Calu3 (cell line): ENCODE measurements at regions not wholly inside any gene's neighbourhood (a gene's known extent, or its start where the extent isn't known, plus 50 kb on each side); places are given as distances from the start of the nearest gene placed in this dataset.

Experiments
- BruUV-seq: library from RNA; stranded (reverse); fragments of 400-500 nt; replicated peaks from 2 replicates; lab custom pipeline; 2021; lab: Mats Ljungman, UMichigan
- CTCF ChIA-PET: fragments of 300-600 bp; sonication (Branson Sonifier 250); formaldehyde crosslinking; loops from one replicate; lab custom pipeline; 2022; ENCODE audit warnings: antibody characterized with exemption; lab: Charles Lee
- DNase-seq: peaks from one replicate; pipeline ENCODE4 v3.0.0; 2022
- H3K27ac Mint-ChIP-seq: one replicate; pipeline ENCODE4 v1.8.0; 2022; ENCODE audit warnings: mixed read lengths; ENCODE audit not compliant: unreplicated experiment
- H3K27me3 Mint-ChIP-seq: one replicate; pipeline ENCODE4 v1.8.0; 2022; ENCODE audit warnings: mixed read lengths; ENCODE audit not compliant: unreplicated experiment
- H3K36me3 Mint-ChIP-seq: one replicate; pipeline ENCODE4 v1.8.0; 2022; ENCODE audit warnings: mild to moderate bottlenecking, moderate library complexity, mixed read lengths; ENCODE audit not compliant: insufficient read depth, unreplicated experiment
- H3K4me1 Mint-ChIP-seq: one replicate; pipeline ENCODE4 v1.8.0; 2022; ENCODE audit warnings: mild to moderate bottlenecking, low read depth, mixed read lengths; ENCODE audit not compliant: unreplicated experiment
- H3K4me3 Mint-ChIP-seq: one replicate; pipeline ENCODE4 v1.8.0; 2022; ENCODE audit warnings: mild to moderate bottlenecking, low read depth, moderate library complexity, mixed read lengths; ENCODE audit not compliant: unreplicated experiment
- H3K9me3 Mint-ChIP-seq: one replicate; pipeline ENCODE4 v1.8.0; 2022; ENCODE audit warnings: low read depth, mixed read lengths; ENCODE audit not compliant: unreplicated experiment
- CTCF ChIP-seq: fragments of 200-600 bp; IDR thresholded peaks from one replicate; pipeline ENCODE4 v1.8.0; 2022; ENCODE audit warnings: antibody characterized with exemption; ENCODE audit not compliant: unreplicated experiment
- intact Hi-C: fragments of 100-400 bp; cut with micrococcal nuclease; formaldehyde crosslinking; loops from one replicate; pipeline ENCODE4 v1.10.0; 2022; ENCODE audit not compliant: unreplicated experiment

GRCh38 chr18:22865354-22866116, 67.6 kb upstream of the RBBP8 start:
- intact Hi-C loops = loop anchor here (5.0 kb wide), 2 partner anchors 47 to 67 kb away; partner anchors contain the start of gene RBBP8
- CTCF ChIA-PET = no interaction called here
- Mint-ChIP-seq H3K36me3 (no peaks in the 10 kb centered on the region), H3K4me3 (peak overlapping the region; percentile 54), H3K27ac (peak overlapping the region; percentile 11), H3K27me3 (no peaks in the 10 kb centered on the region), H3K9me3 (no peaks in the 10 kb centered on the region), H3K4me1 (peaks cover 23% of the 10 kb centered on the region)
- peak; percentile 16 for DNase-seq
- no peak for TF ChIP-seq CTCF
- no TSS peak for BruUV-seq

- BruUV-seq = no TSS peak
- intact Hi-C loops = loop anchor here (1.0 to 5.0 kb wide), 3 partner anchors 13 to 63 kb away; partner anchors contain the start of gene RBBP8
- TF ChIP-seq CTCF = no peak
- no peak for DNase-seq
- Mint-ChIP-seq H3K27ac (no peak overlapping the region), H3K9me3 (no peaks in the 10 kb centered on the region), H3K4me3 (no peak overlapping the region), H3K27me3 (no peaks in the 10 kb centered on the region), H3K36me3 (no peaks in the 10 kb centered on the region), H3K4me1 (peaks cover 47% of the 10 kb centered on the region)
- CTCF ChIA-PET = no interaction called here
These were observed 64.3 kb upstream of the RBBP8 start for GRCh38 chr18:22868831-22869230.

- intact Hi-C loops = loop anchor here (5.0 kb wide), 1 partner anchor 50 kb away; no protein-coding TSS in a partner anchor
- Mint-ChIP-seq H3K27ac (peak overlapping the region; percentile 85), H3K27me3 (no peaks in the 10 kb centered on the region), H3K4me3 (peak overlapping the region; percentile 55), H3K9me3 (no peaks in the 10 kb centered on the region), H3K4me1 (peaks cover 43% of the 10 kb centered on the region), H3K36me3 (no peaks in the 10 kb centered on the region)
- BruUV-seq = no TSS peak
- no peak for TF ChIP-seq CTCF
- CTCF ChIA-PET = interaction anchor here (0.9 kb wide), 1 partner anchor 106 kb away, joined by 3 read pairs; no protein-coding TSS in a partner anchor
- DNase-seq = peak; percentile 13
These were observed 61.2 kb upstream of the RBBP8 start for GRCh38 chr18:22871809-22872525.

- Mint-ChIP-seq H3K36me3 (no peaks in the 10 kb centered on the region), H3K27ac (peak overlapping the region; percentile 85), H3K27me3 (no peaks in the 10 kb centered on the region), H3K9me3 (no peaks in the 10 kb centered on the region), H3K4me3 (peak overlapping the region; percentile 55), H3K4me1 (peaks cover 35% of the 10 kb centered on the region)
- BruUV-seq = no TSS peak
- intact Hi-C loops = loop anchor here (5.0 kb wide), 1 partner anchor 49 kb away; no protein-coding TSS in a partner anchor
- CTCF ChIA-PET = interaction anchor here (1.0 kb wide), 1 partner anchor 60 kb away, joined by 3 read pairs; the partner anchor contains the start of gene RBBP8
- no peak for DNase-seq
- no peak for TF ChIP-seq CTCF
These were observed 60.1 kb upstream of the RBBP8 start for GRCh38 chr18:22872900-22873537.
